ENCODE measurements at regions not wholly inside any gene's neighbourhood (a gene's known extent, or its start where the extent isn't known, plus 50 kb on each side); places are given as distances from the start of the nearest gene placed in this dataset.

DNA sequence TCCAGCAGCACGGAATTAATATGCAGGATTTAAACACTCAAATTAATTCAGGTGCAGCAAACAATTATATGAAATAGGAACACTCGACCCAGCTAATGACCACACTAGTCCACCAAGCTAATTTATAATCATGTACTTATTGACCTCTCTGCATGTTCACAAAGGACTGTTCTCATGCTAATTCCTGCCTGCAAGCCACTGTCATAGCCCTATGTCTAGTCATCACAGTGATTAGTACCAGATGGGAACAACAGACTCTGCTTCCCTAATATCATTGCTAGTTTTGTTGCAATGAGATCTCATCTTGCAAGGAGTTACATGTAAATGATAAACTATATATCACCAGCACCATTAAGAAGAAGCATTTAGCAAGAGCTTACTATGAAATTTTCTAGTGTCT lies 553.0 kb upstream of the GRAMD2B start:
- H3K4me3 Mint-ChIP-seq = no peak overlapping the region
- H3K4me1 Mint-ChIP-seq = no peaks in the 10 kb centered on the region
- H3K27ac Mint-ChIP-seq = no peak overlapping the region
- POLR2A ChIA-PET = no interaction called here
- no peak for DNase-seq
- H3K36me3 Mint-ChIP-seq = no peaks in the 10 kb centered on the region
- peaks cover 0 to 13% (median 4%) of the 10 kb centered on the region in 9 donors for H3K9me3 Mint-ChIP-seq
- no peak for ATAC-seq
- no peaks in the 10 kb centered on the region for H3K27me3 Mint-ChIP-seq

DNA sequence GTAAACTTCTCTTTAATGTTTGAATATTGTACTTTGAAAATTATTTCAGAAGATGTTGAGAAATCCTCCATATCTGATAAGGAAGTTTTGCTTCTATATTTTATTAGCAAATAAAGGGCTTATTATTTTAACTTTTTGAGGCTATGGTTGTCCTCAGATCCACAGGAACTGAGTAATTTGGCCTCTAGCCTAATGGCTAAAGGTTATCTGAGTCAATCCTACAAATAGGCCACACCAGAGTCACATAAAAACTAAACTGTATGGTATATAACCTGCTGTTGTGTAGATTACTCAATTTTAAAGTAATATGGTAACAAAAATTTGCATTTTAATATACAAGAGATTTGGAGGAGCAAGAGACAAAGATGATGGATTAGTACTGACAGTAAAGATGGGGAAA lies 549.2 kb upstream of the GRAMD2B start:
- DNase-seq (no peak), ATAC-seq (no peak)
- H3K4me3 Mint-ChIP-seq = no peak overlapping the region
- peaks cover 0 to 14% (median 4%) of the 10 kb centered on the region in 9 donors for H3K9me3 Mint-ChIP-seq
- H3K36me3 Mint-ChIP-seq = no peaks in the 10 kb centered on the region
- no peak overlapping the region for H3K27ac Mint-ChIP-seq
- H3K27me3 Mint-ChIP-seq = no peaks in the 10 kb centered on the region
- POLR2A ChIA-PET = no interaction called here
- H3K4me1 Mint-ChIP-seq = no peaks in the 10 kb centered on the region

DNA sequence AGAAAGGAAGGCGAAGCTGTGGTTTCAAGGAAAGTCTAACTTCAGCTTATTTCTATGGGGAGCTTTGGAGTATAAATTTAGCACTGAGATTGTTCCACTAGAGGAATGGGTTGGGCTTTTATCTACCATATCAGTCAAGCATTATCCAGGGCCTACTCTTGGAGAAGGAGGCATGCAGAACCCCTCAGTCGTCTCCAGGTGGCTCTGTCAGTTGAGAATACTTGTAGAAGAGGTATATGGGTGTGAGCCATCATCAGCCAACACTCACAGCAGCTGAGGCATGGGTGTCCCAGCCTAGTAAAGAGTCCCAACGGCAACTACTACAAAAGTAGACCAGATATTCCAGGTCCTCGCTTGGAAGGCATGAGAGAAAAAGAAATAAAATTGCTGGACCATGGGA lies 548.5 kb upstream of the GRAMD2B start:
- no peaks in the 10 kb centered on the region for H3K4me1 Mint-ChIP-seq
- H3K9me3 Mint-ChIP-seq = peaks cover 0 to 14% (median 4%) of the 10 kb centered on the region in 9 donors
- H3K27me3 Mint-ChIP-seq = no peaks in the 10 kb centered on the region
- no peak overlapping the region for H3K4me3 Mint-ChIP-seq
- no peak for ATAC-seq
- H3K27ac Mint-ChIP-seq = no peak overlapping the region
- POLR2A ChIA-PET = no interaction called here
- no peak for DNase-seq
- no peaks in the 10 kb centered on the region for H3K36me3 Mint-ChIP-seq

DNA sequence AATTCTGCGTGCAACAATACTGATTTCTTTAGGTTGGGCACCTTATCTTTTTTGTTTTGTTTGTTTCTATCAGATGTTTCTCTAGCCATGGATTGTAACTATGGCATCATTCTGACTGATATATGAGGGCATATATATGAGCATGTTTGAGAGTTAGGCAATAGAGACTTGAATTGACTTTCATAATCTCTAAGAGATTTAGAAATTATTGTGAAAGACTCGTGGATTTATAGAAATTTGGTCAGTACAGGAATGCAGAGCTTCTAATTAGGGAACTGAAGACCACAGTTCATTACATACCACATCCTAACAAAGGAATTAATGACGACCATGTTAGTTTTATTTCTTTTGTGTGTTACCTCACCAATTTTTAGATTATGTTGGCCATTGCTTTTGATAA lies 546.0 kb upstream of the GRAMD2B start:
- Mint-ChIP-seq H3K27me3 (no peaks in the 10 kb centered on the region), H3K9me3 (peaks cover 0 to 15% (median 5%) of the 10 kb centered on the region in 9 donors), H3K36me3 (no peaks in the 10 kb centered on the region), H3K4me3 (no peak overlapping the region), H3K4me1 (no peaks in the 10 kb centered on the region), H3K27ac (no peak overlapping the region)
- DNase-seq (no peak), ATAC-seq (no peak)
- POLR2A ChIA-PET = no interaction called here

DNA sequence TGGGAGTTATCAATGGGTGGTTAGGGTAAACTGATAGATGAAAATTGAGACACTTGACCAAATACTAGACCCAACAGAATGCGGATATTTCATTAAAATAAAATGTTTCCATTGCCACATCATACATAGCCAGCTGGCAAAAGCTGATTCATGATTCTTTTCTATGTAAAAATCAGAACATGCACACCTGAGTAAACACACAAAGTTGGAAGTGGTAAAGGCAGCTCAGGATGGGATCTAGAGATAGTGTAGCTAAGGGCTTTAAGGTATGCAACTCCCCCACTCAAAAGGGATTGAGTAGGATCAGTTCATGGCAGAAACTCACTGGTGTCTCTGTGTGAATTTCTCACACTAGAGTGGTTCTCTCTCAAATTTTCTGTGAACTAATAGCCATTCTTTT lies 541.1 kb upstream of the GRAMD2B start:
- H3K27ac Mint-ChIP-seq = no peak overlapping the region
- H3K4me3 Mint-ChIP-seq = no peak overlapping the region
- no peaks in the 10 kb centered on the region for H3K36me3 Mint-ChIP-seq
- peaks cover 0 to 15% (median 3%) of the 10 kb centered on the region in 9 donors for H3K9me3 Mint-ChIP-seq
- no peaks in the 10 kb centered on the region for H3K27me3 Mint-ChIP-seq
- POLR2A ChIA-PET = no interaction called here
- H3K4me1 Mint-ChIP-seq = no peaks in the 10 kb centered on the region
- ATAC-seq (no peak), DNase-seq (no peak)

DNA sequence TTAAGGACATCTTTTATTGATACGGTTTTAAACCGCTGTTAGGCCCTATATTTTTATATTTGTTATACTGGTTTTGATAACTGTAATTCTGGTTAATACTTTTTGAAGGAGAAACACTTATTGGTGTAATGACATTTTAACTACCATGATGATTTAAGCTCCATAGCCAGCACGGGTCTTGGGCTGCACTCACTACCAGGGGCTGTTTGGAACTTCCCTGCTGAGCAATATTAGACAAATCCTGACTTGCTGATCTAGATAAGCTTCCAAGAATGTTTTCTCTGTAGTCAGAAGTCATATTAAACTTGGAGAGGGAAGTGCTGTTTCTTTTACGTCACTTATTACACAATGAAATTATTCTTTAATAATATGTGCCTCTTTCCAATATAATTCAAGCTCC lies 540.0 kb upstream of the GRAMD2B start:
- ATAC-seq (no peak), DNase-seq (no peak)
- Mint-ChIP-seq H3K4me1 (no peaks in the 10 kb centered on the region), H3K27me3 (no peaks in the 10 kb centered on the region), H3K36me3 (no peaks in the 10 kb centered on the region), H3K4me3 (no peak overlapping the region), H3K27ac (no peak overlapping the region), H3K9me3 (peaks cover 0 to 20% (median 5%) of the 10 kb centered on the region in 9 donors)
- POLR2A ChIA-PET = no interaction called here

DNA sequence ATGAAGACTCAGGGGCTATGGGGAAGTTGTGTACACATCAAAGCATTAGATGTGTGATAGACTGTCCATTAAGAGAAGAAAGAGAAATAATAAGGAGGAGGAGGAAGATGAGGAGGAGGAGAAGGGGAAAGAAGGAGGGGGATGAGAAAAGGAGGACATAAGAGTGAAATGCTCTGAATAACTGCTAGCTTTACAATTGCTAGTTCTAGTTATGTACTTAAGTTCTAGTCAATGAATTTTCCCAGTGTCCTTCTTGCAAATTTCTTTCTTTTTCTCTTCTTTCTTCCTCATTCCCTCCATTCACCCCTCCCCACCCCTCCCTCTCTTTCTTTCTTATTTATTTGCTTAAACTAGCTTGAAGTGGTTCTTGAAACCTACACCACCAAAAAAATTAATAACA lies 534.9 kb upstream of the GRAMD2B start:
- no peaks in the 10 kb centered on the region for H3K36me3 Mint-ChIP-seq
- DNase-seq = no peak
- POLR2A ChIA-PET = no interaction called here
- ATAC-seq = no peak
- no peaks in the 10 kb centered on the region for H3K4me1 Mint-ChIP-seq
- peaks cover 0 to 2% (median 0%) of the 10 kb centered on the region in 5 donors for H3K27me3 Mint-ChIP-seq
- no peak overlapping the region for H3K27ac Mint-ChIP-seq
- H3K9me3 Mint-ChIP-seq = peaks cover 0 to 18% (median 5%) of the 10 kb centered on the region in 9 donors
- H3K4me3 Mint-ChIP-seq = no peak overlapping the region

DNA sequence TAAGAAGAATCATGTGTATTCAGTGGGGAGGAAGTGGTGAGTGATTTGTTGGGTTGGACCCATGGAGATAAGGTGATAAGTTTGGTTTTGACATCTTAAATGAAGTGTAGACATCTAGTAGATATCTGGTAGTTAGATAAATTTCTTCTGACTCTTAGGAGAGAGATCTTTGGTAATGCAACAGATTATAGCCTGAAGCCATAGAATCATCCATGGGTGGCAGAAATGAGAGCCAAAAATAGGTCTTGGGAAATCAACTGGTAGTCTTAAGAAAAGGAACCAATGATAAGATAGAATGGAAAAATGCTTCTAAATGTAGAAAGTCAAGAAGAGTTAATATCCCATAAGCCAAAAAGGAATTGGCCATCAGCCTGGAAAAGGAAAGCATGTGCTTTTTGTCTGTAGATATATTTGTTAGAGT lies 532.7 kb upstream of the GRAMD2B start:
- DNase-seq = no peak
- no peaks in the 10 kb centered on the region for H3K36me3 Mint-ChIP-seq
- ATAC-seq = no peak
- no peak overlapping the region for H3K4me3 Mint-ChIP-seq
- H3K27me3 Mint-ChIP-seq = peaks cover 0 to 2% (median 0%) of the 10 kb centered on the region in 5 donors
- peaks cover 0 to 16% (median 5%) of the 10 kb centered on the region in 9 donors for H3K9me3 Mint-ChIP-seq
- H3K27ac Mint-ChIP-seq = no peak overlapping the region
- POLR2A ChIA-PET = no interaction called here
- H3K4me1 Mint-ChIP-seq = no peaks in the 10 kb centered on the region

DNA sequence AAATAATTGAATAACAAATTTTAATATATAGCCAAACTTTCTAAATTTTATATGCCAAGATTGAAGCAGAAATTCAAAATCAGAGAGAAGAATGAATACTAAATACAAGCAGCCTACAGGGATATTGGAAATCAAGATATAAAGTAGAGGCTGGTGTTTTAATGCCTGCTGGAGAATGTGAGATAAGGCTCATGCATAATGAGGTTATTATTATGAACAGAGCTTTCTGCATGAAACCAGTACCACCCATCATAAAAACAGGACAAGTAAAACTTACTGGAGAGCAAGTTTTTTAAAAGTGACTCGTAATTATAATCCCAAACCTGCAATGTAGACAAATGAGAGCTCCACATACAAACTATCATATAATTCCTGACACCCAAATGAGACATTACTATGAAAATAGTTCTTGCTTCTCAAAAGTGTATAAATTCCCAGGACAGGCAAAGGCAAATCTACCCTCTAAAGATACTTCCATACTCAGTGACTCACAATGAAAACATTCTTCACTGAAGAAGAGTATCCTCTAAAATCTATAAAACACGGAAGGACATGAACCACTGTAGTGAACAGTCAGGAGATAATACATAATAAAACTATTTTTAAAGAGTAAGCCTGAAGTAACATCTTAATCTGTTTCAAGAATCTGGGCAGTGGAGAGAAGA lies 532.0 kb upstream of the GRAMD2B start:
- Mint-ChIP-seq H3K4me3 (no peak overlapping the region), H3K9me3 (peaks cover 0 to 16% (median 5%) of the 10 kb centered on the region in 9 donors), H3K36me3 (no peaks in the 10 kb centered on the region), H3K4me1 (no peaks in the 10 kb centered on the region), H3K27me3 (peaks cover 0 to 2% (median 0%) of the 10 kb centered on the region in 5 donors), H3K27ac (no peak overlapping the region)
- POLR2A ChIA-PET = no interaction called here
- ATAC-seq (no peak), DNase-seq (no peak)

DNA sequence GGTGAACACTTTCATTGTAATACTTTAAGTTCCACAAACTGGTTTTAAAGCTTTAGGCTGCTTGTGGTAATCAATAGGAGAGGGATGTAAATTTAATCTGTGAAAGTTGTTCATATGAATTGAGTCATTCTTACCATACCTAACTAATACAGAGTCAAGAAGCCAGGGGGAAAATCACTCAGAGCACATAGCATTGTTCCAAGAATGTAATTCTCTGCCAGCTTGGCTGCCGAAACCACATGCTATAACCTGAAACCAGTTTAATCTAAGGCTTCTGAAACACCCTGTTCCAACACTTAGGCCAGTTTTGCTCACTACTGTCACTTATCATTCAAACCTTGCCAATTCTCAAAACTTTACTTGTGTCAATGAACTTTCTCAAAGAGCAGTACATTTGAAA lies 528.8 kb upstream of the GRAMD2B start:
- no peak overlapping the region for H3K4me3 Mint-ChIP-seq
- H3K9me3 Mint-ChIP-seq = peaks cover 0 to 9% (median 6%) of the 10 kb centered on the region in 9 donors
- no peaks in the 10 kb centered on the region for H3K4me1 Mint-ChIP-seq
- H3K27ac Mint-ChIP-seq = no peak overlapping the region
- POLR2A ChIA-PET = no interaction called here
- no peaks in the 10 kb centered on the region for H3K36me3 Mint-ChIP-seq
- no peaks in the 10 kb centered on the region for H3K27me3 Mint-ChIP-seq
- ATAC-seq (no peak), DNase-seq (no peak)

DNA sequence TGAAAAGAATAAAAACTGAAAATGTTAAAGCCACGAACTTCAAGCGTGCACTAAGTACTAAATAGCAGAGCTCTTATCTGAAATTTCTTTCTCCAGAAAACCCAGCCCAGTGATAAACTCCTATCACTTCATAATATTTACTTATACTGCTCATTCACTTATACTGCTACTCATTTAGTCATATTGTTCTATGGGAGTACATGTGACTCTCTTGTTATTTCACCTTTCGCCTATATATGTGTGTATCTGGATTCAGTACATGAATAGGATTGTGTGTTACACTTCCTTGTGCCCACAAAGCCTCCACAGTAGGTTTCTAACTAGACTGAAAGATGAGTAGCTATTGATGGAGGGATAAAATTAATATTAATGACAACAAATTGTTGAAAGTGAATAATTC lies 526.8 kb upstream of the GRAMD2B start:
- H3K27me3 Mint-ChIP-seq = no peaks in the 10 kb centered on the region
- no peaks in the 10 kb centered on the region for H3K4me1 Mint-ChIP-seq
- H3K9me3 Mint-ChIP-seq = peaks cover 0 to 23% (median 6%) of the 10 kb centered on the region in 9 donors
- H3K27ac Mint-ChIP-seq = no peak overlapping the region
- ATAC-seq (no peak), DNase-seq (no peak)
- no peak overlapping the region for H3K4me3 Mint-ChIP-seq
- no peaks in the 10 kb centered on the region for H3K36me3 Mint-ChIP-seq
- POLR2A ChIA-PET = no interaction called here

DNA sequence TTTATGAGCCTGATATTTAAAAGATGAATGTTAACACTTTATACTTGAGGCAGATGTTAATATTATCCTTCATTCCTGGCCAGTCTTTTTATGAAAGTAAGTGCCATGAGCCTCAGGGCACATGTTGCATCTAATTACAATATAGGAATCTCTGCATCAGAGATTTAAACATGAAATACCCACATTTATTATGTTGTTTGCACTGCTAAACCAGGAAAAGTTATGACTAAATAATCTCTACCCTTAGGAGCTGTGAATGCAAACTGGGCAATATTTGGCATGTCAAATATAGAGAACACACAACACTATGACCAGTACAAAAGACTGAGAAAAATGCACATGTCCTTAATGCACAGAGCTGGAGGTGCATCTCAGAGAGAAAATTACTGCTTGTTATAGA lies 526.1 kb upstream of the GRAMD2B start:
- POLR2A ChIA-PET = no interaction called here
- H3K36me3 Mint-ChIP-seq = no peaks in the 10 kb centered on the region
- H3K27ac Mint-ChIP-seq = no peak overlapping the region
- no peaks in the 10 kb centered on the region for H3K4me1 Mint-ChIP-seq
- no peak for DNase-seq
- H3K27me3 Mint-ChIP-seq = no peaks in the 10 kb centered on the region
- H3K9me3 Mint-ChIP-seq = peaks cover 4 to 25% (median 7%) of the 10 kb centered on the region in 9 donors
- H3K4me3 Mint-ChIP-seq = no peak overlapping the region
- no peak for ATAC-seq

DNA sequence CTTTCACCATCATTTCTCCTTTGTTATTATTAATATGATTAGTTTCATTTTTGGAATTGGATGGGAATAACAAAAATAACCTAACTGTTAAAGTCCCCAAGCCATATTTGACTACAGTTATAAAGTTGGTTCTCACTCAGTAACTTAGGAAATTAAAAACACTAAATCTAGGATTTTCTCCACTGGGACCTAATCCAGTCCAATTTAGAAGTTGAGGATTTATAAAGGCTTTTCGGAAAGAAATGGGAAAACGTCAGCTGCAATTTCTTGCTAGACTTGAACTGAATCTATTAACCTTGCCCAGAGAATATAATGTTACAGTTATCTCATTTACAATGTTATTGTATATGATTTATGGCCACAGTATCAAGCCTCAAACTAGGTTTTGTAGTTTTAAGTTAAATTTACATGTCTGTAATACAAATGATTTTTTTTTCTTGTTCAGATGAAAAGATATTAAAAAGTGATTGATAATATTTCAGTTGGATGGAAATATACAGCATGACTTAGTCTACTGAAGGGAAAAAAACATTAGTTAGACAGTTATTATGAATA lies 524.3 kb upstream of the GRAMD2B start:
- H3K9me3 Mint-ChIP-seq = peaks cover 4 to 15% (median 6%) of the 10 kb centered on the region in 9 donors
- no peak overlapping the region for H3K27ac Mint-ChIP-seq
- DNase-seq (no peak), ATAC-seq (no peak)
- H3K36me3 Mint-ChIP-seq = no peaks in the 10 kb centered on the region
- H3K4me1 Mint-ChIP-seq = no peaks in the 10 kb centered on the region
- no peaks in the 10 kb centered on the region for H3K27me3 Mint-ChIP-seq
- POLR2A ChIA-PET = no interaction called here
- H3K4me3 Mint-ChIP-seq = no peak overlapping the region

DNA sequence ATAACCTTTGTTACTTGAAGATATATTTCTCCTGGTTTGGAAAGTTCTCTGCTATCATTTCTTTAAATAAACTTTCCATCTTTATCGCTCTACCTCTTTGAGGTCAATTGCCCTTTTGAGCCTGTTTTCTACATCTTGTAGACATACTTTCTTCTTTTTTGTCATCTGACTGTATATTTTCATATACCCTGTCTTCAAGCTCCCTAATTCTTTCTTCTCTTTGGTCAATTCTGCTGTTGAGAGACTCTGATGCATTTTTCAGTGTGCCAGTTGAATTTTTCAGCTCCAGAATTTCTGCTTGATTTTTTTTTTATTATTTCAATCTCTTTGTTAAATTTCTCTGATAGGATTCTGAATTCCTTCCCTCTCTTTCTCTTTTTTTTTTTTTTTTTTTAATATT lies 511.2 kb upstream of the GRAMD2B start:
- POLR2A ChIA-PET = no interaction called here
- ATAC-seq = no peak
- peaks cover 5 to 68% (median 29%) of the 10 kb centered on the region in 9 donors for H3K9me3 Mint-ChIP-seq

More for the DNA sequence above, 511.2 kb upstream of the GRAMD2B start:
- no peak overlapping the region for H3K27ac Mint-ChIP-seq
- no peaks in the 10 kb centered on the region for H3K27me3 Mint-ChIP-seq
- H3K4me3 Mint-ChIP-seq = no peak overlapping the region
- no peaks in the 10 kb centered on the region for H3K4me1 Mint-ChIP-seq
- no peak for DNase-seq
- peaks cover 0 to 11% (median 0%) of the 10 kb centered on the region in 3 donors for H3K36me3 Mint-ChIP-seq
